ENCODE measurements at regions not wholly inside any gene's neighbourhood (a gene's known extent, or its start where the extent isn't known, plus 50 kb on each side); places are given as distances from the start of the nearest gene placed in this dataset.

DNA sequence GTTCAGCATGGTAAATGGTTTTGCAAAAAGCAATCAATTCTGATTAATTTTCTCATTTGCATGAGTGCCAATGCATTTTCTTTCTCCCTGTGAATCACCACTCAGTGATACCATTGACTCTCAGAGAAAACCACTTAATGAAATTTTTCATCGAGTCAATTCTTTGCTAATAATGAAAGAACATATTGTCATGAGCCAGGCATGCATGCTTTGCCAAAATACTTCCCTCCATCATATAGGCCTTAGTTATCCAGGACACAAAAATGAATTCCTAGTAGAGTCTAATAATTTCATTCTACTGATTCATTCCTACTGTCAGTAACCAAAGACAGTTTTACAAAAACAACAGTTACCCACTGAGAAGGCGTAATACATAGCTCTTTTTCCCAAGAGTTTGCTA lies 680.0 kb downstream of the TRIML1 start:
- peaks cover 10% of the 10 kb centered on the region for H3K9me3 Mint-ChIP-seq
- no peak overlapping the region for H3K27ac Mint-ChIP-seq
- DNase-seq: no peak
- POLR2A ChIA-PET: no interaction called here
- H3K4me3 Mint-ChIP-seq: no peak overlapping the region
- H3K27me3 Mint-ChIP-seq: no peaks in the 10 kb centered on the region
- no peaks in the 10 kb centered on the region for H3K4me1 Mint-ChIP-seq
- no peaks in the 10 kb centered on the region for H3K36me3 Mint-ChIP-seq (ENCODE audit: low read depth)
- CTCF ChIA-PET: no interaction called here

GRCh38 chr4:188821500-188821899 lies 682.3 kb downstream of the TRIML1 start:
- Mint-ChIP-seq H3K36me3 (ENCODE audit: low read depth) (no peaks in the 10 kb centered on the region), H3K27ac (no peak overlapping the region), H3K4me3 (no peak overlapping the region), H3K4me1 (no peaks in the 10 kb centered on the region), H3K9me3 (peaks cover 10% of the 10 kb centered on the region), H3K27me3 (no peaks in the 10 kb centered on the region)
- DNase-seq: no peak
- POLR2A ChIA-PET: no interaction called here
- CTCF ChIA-PET: no interaction called here

DNA sequence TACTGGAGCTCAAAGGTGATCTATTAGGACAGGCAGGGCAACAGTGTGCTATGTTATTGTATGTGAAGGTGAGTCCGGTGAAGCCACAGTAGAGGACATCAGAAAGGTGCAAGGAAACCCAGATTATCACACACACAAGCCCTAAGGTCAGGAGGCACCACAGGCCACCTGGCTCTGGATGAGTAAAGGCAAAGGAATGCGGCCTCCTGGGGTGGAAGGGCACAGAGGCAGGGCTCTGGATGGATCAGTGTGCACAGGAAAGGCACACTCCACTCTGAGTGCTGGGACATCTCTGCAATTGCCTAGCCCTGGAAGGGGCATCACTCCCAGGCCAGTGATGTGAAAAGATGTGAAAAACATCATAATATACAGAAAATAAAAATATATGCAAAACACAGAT lies 683.5 kb downstream of the TRIML1 start:
- CTCF ChIA-PET: no interaction called here
- Mint-ChIP-seq H3K4me1 (no peaks in the 10 kb centered on the region), H3K9me3 (peaks cover 3% of the 10 kb centered on the region), H3K36me3 (ENCODE audit: low read depth) (no peaks in the 10 kb centered on the region), H3K4me3 (no peak overlapping the region), H3K27me3 (no peaks in the 10 kb centered on the region), H3K27ac (no peak overlapping the region)
- POLR2A ChIA-PET: no interaction called here
- DNase-seq: no peak

GRCh38 chr4:188824553-188824952 lies 685.3 kb downstream of the TRIML1 start:
- no peak overlapping the region for H3K4me3 Mint-ChIP-seq
- H3K9me3 Mint-ChIP-seq: peaks cover 4% of the 10 kb centered on the region
- DNase-seq: no peak
- H3K36me3 Mint-ChIP-seq (ENCODE audit: low read depth): no peaks in the 10 kb centered on the region
- H3K4me1 Mint-ChIP-seq: no peaks in the 10 kb centered on the region
- POLR2A ChIA-PET: no interaction called here
- H3K27me3 Mint-ChIP-seq: no peaks in the 10 kb centered on the region
- H3K27ac Mint-ChIP-seq: no peak overlapping the region
- CTCF ChIA-PET: no interaction called here

GRCh38 chr4:188826393-188826792 lies 687.2 kb downstream of the TRIML1 start:
- no peaks in the 10 kb centered on the region for H3K27me3 Mint-ChIP-seq
- CTCF ChIA-PET: no interaction called here

GRCh38 chr4:188839704-188840103 lies 700.5 kb downstream of the TRIML1 start:
- H3K9me3 Mint-ChIP-seq: peaks cover 8% of the 10 kb centered on the region
- DNase-seq: no peak
- no peaks in the 10 kb centered on the region for H3K36me3 Mint-ChIP-seq (ENCODE audit: low read depth)
- H3K4me3 Mint-ChIP-seq: no peak overlapping the region
- H3K4me1 Mint-ChIP-seq: no peaks in the 10 kb centered on the region
- CTCF ChIA-PET: no interaction called here
- no peaks in the 10 kb centered on the region for H3K27me3 Mint-ChIP-seq
- no peak overlapping the region for H3K27ac Mint-ChIP-seq
- POLR2A ChIA-PET: no interaction called here

More at GRCh38 chr4:188826393-188826792, 687.2 kb downstream of the TRIML1 start:
- no peak for DNase-seq
- Mint-ChIP-seq H3K9me3 (peaks cover 9% of the 10 kb centered on the region), H3K36me3 (ENCODE audit: low read depth) (no peaks in the 10 kb centered on the region), H3K4me1 (no peaks in the 10 kb centered on the region), H3K4me3 (no peak overlapping the region), H3K27ac (no peak overlapping the region)
- POLR2A ChIA-PET: no interaction called here

DNA sequence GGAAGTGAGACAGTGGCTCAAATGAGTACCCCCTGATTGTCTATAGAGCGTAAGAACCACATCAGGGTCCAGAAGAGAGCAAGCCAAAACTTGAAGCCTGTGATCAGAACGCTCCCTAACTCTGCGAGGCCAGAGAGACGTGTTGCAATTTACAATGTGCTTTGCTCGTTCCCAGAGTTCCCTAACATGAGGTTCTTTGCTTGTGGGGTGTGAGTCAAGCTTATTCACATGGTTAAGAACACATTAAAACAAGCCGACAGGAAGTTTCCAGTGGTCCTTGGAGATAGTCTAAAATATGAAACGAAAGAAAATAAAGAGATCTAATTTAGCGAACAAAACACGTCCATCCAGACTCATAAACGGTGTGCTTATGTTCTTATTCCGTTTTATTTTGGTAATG lies 702.3 kb downstream of the TRIML1 start:
- ChIA-PET CTCF (no interaction called here), POLR2A (no interaction called here)

GRCh38 chr4:188854436-188854835 lies 715.2 kb downstream of the TRIML1 start:
- ChIA-PET POLR2A (no interaction called here), CTCF (no interaction called here)
- Mint-ChIP-seq H3K27me3 (no peaks in the 10 kb centered on the region), H3K9me3 (peaks cover 14% of the 10 kb centered on the region), H3K36me3 (ENCODE audit: low read depth) (no peaks in the 10 kb centered on the region), H3K4me3 (no peak overlapping the region), H3K4me1 (no peaks in the 10 kb centered on the region), H3K27ac (no peak overlapping the region)
- no peak for DNase-seq

More for the DNA sequence above, 702.3 kb downstream of the TRIML1 start:
- Mint-ChIP-seq H3K27me3 (no peaks in the 10 kb centered on the region), H3K4me3 (no peak overlapping the region), H3K9me3 (peaks cover 16% of the 10 kb centered on the region), H3K4me1 (no peaks in the 10 kb centered on the region), H3K36me3 (ENCODE audit: low read depth) (no peaks in the 10 kb centered on the region), H3K27ac (no peak overlapping the region)
- no peak for DNase-seq

- H3K36me3 Mint-ChIP-seq (ENCODE audit: low read depth): no peaks in the 10 kb centered on the region
- H3K4me3 Mint-ChIP-seq: no peak overlapping the region
- no peak overlapping the region for H3K27ac Mint-ChIP-seq
- H3K4me1 Mint-ChIP-seq: no peaks in the 10 kb centered on the region
- peaks cover 10% of the 10 kb centered on the region for H3K9me3 Mint-ChIP-seq
- ChIA-PET POLR2A (no interaction called here), CTCF (no interaction called here)
- DNase-seq: no peak
- H3K27me3 Mint-ChIP-seq: no peaks in the 10 kb centered on the region
These were observed 719.5 kb downstream of the TRIML1 start for GRCh38 chr4:188858696-188859095.

DNA sequence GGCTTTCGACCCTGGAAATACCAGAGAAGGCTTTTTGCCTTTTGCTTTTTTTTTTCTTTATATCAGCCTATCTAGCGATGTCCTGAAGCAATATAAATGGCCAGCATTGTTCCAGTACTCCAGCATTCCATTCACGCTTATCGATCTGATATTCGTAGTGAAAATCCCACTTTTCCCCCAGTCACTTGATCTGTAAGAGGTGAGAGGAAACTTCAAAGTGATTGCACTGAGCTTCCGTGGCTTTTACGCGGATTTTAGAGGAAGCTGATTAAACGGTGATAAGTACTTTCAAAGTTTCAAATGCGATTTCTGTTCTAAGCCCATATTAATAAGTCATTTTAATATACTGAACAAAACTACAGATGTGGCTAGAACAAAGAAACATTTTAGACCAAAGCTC lies 725.5 kb downstream of the TRIML1 start:
- Mint-ChIP-seq H3K4me1 (no peaks in the 10 kb centered on the region), H3K4me3 (no peak overlapping the region), H3K27ac (no peak overlapping the region), H3K27me3 (no peaks in the 10 kb centered on the region), H3K36me3 (ENCODE audit: low read depth) (no peaks in the 10 kb centered on the region), H3K9me3 (peaks cover 15% of the 10 kb centered on the region)
- POLR2A ChIA-PET: no interaction called here
- DNase-seq: no peak
- CTCF ChIA-PET: no interaction called here

DNA sequence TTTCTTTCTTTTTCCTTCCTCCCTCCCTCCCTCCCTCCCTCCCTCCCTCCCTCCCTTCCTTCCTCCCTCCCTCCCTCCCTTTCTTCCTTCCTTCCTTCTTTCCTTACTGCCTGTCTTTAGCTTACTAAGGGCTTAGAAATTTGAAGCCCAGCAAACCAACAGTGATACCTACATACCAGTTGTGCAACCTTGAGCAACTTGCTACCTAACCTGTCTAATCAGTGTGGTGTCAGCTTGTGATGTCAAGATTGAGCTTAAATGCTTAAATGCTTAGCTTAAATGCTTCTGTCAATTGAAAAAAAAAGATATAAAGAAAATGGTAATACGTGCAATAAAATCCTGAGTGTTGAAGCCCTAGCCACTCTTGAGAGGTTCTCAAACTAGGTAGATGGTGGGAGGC lies 728.6 kb downstream of the TRIML1 start:
- ChIA-PET CTCF (no interaction called here), POLR2A (no interaction called here)
- no peaks in the 10 kb centered on the region for H3K27me3 Mint-ChIP-seq
- no peak overlapping the region for H3K4me3 Mint-ChIP-seq
- H3K27ac Mint-ChIP-seq: no peak overlapping the region
- peaks cover 25% of the 10 kb centered on the region for H3K9me3 Mint-ChIP-seq
- DNase-seq: no peak
- no peaks in the 10 kb centered on the region for H3K4me1 Mint-ChIP-seq
- no peaks in the 10 kb centered on the region for H3K36me3 Mint-ChIP-seq (ENCODE audit: low read depth)

GRCh38 chr4:188869581-188869980 lies 730.3 kb downstream of the TRIML1 start:
- DNase-seq: no peak
- no peaks in the 10 kb centered on the region for H3K27me3 Mint-ChIP-seq
- CTCF ChIA-PET: no interaction called here
- no peaks in the 10 kb centered on the region for H3K36me3 Mint-ChIP-seq (ENCODE audit: low read depth)
- no peaks in the 10 kb centered on the region for H3K4me1 Mint-ChIP-seq
- H3K4me3 Mint-ChIP-seq: no peak overlapping the region
- no peak overlapping the region for H3K27ac Mint-ChIP-seq
- POLR2A ChIA-PET: no interaction called here
- peaks cover 29% of the 10 kb centered on the region for H3K9me3 Mint-ChIP-seq

GRCh38 chr4:188872809-188873208 lies 733.6 kb downstream of the TRIML1 start:
- DNase-seq: no peak
- Mint-ChIP-seq H3K4me3 (no peak overlapping the region), H3K27me3 (no peaks in the 10 kb centered on the region), H3K27ac (no peak overlapping the region), H3K36me3 (ENCODE audit: low read depth) (no peaks in the 10 kb centered on the region), H3K4me1 (no peaks in the 10 kb centered on the region), H3K9me3 (peaks cover 31% of the 10 kb centered on the region)
- CTCF ChIA-PET: no interaction called here
- POLR2A ChIA-PET: no interaction called here

DNA sequence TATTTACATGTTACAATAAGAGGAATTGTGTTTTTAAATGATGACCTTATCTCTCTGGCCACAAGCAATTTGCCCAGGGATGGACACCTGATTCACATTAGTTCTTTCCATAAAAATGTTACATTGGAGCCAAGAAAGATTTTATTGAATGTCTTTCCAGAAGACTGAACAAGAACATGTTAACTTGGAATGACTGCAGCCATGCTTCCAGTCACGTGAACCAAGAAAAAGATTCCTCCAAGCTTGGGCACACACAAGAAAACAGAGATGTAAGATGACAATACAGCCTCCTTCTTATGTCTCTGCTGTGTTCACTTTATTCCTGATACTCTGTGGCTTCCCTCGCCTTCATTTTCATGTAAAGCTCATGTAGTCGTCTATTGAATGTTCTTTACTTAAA lies 737.6 kb downstream of the TRIML1 start:
- H3K4me1 Mint-ChIP-seq: no peaks in the 10 kb centered on the region
- no peak overlapping the region for H3K4me3 Mint-ChIP-seq
- ChIA-PET POLR2A (no interaction called here), CTCF (no interaction called here)
- H3K27me3 Mint-ChIP-seq: no peaks in the 10 kb centered on the region
- DNase-seq: no peak
- H3K36me3 Mint-ChIP-seq (ENCODE audit: low read depth): no peaks in the 10 kb centered on the region
- H3K9me3 Mint-ChIP-seq: peaks cover 11% of the 10 kb centered on the region
- no peak overlapping the region for H3K27ac Mint-ChIP-seq

- Mint-ChIP-seq H3K36me3 (ENCODE audit: low read depth) (no peaks in the 10 kb centered on the region), H3K9me3 (peaks cover 2% of the 10 kb centered on the region), H3K27ac (no peak overlapping the region), H3K4me3 (no peak overlapping the region), H3K4me1 (no peaks in the 10 kb centered on the region), H3K27me3 (no peaks in the 10 kb centered on the region)
- ChIA-PET CTCF (no interaction called here), POLR2A (no interaction called here)
- DNase-seq: no peak
These were observed 740.4 kb downstream of the TRIML1 start for GRCh38 chr4:188879598-188879997.

Measured in activated CD4-positive, alpha-beta memory T cell treated with anti-CD3 and anti-CD28 coated beads, Interleukin-2, amount 10 ng/mL, durations not matched to agents 7 days and 5 days (primary cell).